ENCODE measurements at regions not wholly inside any gene's neighbourhood (a gene's known extent, or its start where the extent isn't known, plus 50 kb on each side); places are given as distances from the start of the nearest gene placed in this dataset.

- H3K4me3 ChIP-seq (ENCODE audit: low read depth, low read length), result no peak overlapping the region
- no peak for DNase-seq (ENCODE audit: low read depth)
- TF ChIP-seq, protein P1, sequence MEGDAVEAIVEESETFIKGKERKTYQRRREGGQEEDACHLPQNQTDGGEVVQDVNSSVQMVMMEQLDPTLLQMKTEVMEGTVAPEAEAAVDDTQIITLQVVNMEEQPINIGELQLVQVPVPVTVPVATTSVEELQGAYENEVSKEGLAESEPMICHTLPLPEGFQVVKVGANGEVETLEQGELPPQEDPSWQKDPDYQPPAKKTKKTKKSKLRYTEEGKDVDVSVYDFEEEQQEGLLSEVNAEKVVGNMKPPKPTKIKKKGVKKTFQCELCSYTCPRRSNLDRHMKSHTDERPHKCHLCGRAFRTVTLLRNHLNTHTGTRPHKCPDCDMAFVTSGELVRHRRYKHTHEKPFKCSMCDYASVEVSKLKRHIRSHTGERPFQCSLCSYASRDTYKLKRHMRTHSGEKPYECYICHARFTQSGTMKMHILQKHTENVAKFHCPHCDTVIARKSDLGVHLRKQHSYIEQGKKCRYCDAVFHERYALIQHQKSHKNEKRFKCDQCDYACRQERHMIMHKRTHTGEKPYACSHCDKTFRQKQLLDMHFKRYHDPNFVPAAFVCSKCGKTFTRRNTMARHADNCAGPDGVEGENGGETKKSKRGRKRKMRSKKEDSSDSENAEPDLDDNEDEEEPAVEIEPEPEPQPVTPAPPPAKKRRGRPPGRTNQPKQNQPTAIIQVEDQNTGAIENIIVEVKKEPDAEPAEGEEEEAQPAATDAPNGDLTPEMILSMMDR (IDR thresholded peaks at IDR 0.05; ENCODE audit: control insufficient read depth, extremely low read depth, insufficient read depth), result no peak
Observed at GRCh38 chr9:99374793-99375192, 152.7 kb downstream of the SEC61B start.

DNA sequence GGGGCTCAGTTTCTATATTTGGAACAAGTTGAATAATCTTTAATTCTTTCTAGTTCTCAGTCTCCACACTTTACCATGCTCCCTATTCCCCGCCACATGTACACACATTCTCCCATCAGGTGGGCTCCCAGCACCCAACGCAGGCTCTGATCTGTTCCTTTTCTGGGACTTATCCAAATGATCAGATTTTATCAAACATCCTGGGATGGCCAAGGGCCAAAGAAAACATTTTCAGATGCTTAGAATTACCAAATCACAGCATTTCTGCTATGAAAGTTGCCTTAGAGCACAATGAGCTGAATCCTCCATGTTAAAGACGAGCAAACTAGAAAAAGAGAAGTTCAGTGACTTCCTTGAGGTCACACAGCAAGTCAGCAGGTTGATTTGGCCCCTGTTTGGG, 153.4 kb downstream of the SEC61B start:
- TF ChIP-seq, protein P1 (IDR thresholded peaks at IDR 0.05; ENCODE audit: control insufficient read depth, extremely low read depth, insufficient read depth), result no peak
- no peak for DNase-seq (ENCODE audit: low read depth)
- no peak overlapping the region for H3K4me3 ChIP-seq (ENCODE audit: low read depth, low read length)

- H3K4me3 ChIP-seq (ENCODE audit: low read depth, low read length), result no peak overlapping the region
- TF ChIP-seq, protein P1 (IDR thresholded peaks at IDR 0.05; ENCODE audit: control insufficient read depth, extremely low read depth, insufficient read depth), result no peak
- DNase-seq (ENCODE audit: low read depth), result no peak
Observed at GRCh38 chr9:99377790-99378775, 156.0 kb downstream of the SEC61B start.

DNA sequence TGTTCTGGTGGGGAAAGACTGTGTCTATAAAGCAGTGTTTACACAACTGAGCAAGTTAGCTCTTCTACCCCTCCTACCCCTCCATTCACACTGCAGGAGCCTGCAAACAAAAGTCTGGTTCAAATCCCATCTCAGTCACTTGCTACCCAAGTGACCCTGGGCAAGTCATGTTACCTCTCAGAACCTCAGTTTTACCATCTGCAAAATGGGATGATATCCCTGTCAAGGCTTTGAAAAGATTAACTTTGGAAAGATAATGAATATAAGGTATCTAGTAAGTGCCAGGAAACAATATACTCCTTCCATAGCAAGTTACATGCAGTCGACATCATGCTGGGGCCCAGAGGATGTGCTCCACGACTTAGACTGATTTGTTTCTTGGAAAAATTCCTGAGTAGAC, 161.5 kb downstream of the SEC61B start:
- no peak for DNase-seq (ENCODE audit: low read depth)
- TF ChIP-seq, protein P1 (IDR thresholded peaks at IDR 0.05; ENCODE audit: control insufficient read depth, extremely low read depth, insufficient read depth), result no peak
- no peak overlapping the region for H3K4me3 ChIP-seq (ENCODE audit: low read depth, low read length)

GRCh38 chr9:99385215-99385614, 163.1 kb downstream of the SEC61B start:
- H3K4me3 ChIP-seq (ENCODE audit: low read depth, low read length), result no peak overlapping the region
- no peak for DNase-seq (ENCODE audit: low read depth)
- TF ChIP-seq, protein P1 (IDR thresholded peaks at IDR 0.05; ENCODE audit: control insufficient read depth, extremely low read depth, insufficient read depth), result no peak

DNA sequence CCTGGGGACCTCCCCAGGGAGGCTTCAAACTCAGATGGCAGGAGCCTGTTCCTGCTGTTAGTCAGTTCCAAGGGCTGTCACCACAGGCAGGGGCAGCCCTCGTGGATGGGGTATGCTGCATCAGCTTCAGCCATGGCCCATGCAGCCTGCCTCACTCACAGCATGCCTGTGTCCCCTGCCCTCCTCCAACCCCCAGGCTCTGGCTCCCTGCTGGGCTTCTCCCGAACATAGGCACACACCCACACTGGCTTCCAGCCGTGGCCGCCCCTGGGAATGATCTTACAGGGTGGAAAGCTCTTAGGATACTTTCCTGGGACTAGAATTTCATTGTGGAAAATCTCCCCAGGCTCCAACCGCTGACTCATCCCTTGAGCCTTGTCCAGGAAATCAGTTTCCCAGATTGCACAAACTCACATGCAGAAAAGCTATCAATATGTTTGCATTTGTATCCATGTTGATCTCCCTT, 163.8 kb downstream of the SEC61B start:
- H3K4me3 ChIP-seq (ENCODE audit: low read depth, low read length), result no peak overlapping the region
- no peak for DNase-seq (ENCODE audit: low read depth)
- TF ChIP-seq, protein P1 (IDR thresholded peaks at IDR 0.05; ENCODE audit: control insufficient read depth, extremely low read depth, insufficient read depth), result no peak
